IMR-90 (cell line): ENCODE measurements at regions not wholly inside any gene's neighbourhood (a gene's known extent, or its start where the extent isn't known, plus 50 kb on each side); places are given as distances from the start of the nearest gene placed in this dataset.

Source experiments
- ATAC-seq: fragments of 200-7000 bp; cut with Tn5 transposase; 2 replicates; pipeline ENCODE4 v1.9.1; 2020; ENCODE audit warnings: low read depth, mild to moderate bottlenecking, moderate library complexity
- BruUV-seq: library from RNA; stranded (reverse); fragments of 400-500 nt; replicated peaks from 2 replicates; lab custom pipeline; 2021; lab: Mats Ljungman, UMichigan
- CTCF ChIA-PET: fragments of 300-600 bp; formaldehyde crosslinking; extraction: SDS; loops from one replicate; lab custom pipeline; 2021; ENCODE audit warnings: antibody characterized with exemption; lab: Yijun Ruan, JAX
- POLR2A ChIA-PET: fragments of 300-600 bp; sonication (Branson Sonifier 250); formaldehyde crosslinking; loops from one replicate; lab custom pipeline; 2022; ENCODE audit warnings: antibody characterized with exemption; ENCODE audit not compliant: unreplicated experiment; lab: Charles Lee
- DNase-seq: peaks from one replicate; pipeline ENCODE4 v3.0.0; 2013
- H2AFZ ChIP-seq: replicated peaks from 2 replicates; pipeline ENCODE3; 2013; ENCODE audit warnings: low read length, mild to moderate bottlenecking; ENCODE audit not compliant: poor library complexity
- H2AK5ac ChIP-seq: 2 replicates; pipeline ENCODE4 v1.6.1; 2013; ENCODE audit warnings: low read depth, low read length, inconsistent platforms
- H2AK9ac ChIP-seq: replicated peaks from 2 replicates; pipeline ENCODE3; 2013; ENCODE audit warnings: mild to moderate bottlenecking, low read depth, low read length, moderate library complexity; ENCODE audit not compliant: poor library complexity
- H2BK120ac ChIP-seq: 2 replicates; pipeline ENCODE4 v1.6.1; 2013; ENCODE audit warnings: low read depth, low read length, inconsistent platforms
- H2BK15ac ChIP-seq: 3 replicates; pipeline ENCODE4 v1.6.1; 2013; ENCODE audit warnings: low read depth, low read length, inconsistent platforms
- H2BK20ac ChIP-seq: 2 replicates; pipeline ENCODE4 v1.6.1; 2013; ENCODE audit warnings: low read depth, mild to moderate bottlenecking, inconsistent platforms, low read length, moderate library complexity
- H2BK5ac ChIP-seq: 2 replicates; pipeline ENCODE4 v1.6.1; 2013; ENCODE audit warnings: mild to moderate bottlenecking, low read depth, low read length, inconsistent platforms; ENCODE audit not compliant: poor library complexity, severe bottlenecking
- H3K14ac ChIP-seq: replicated peaks from 2 replicates; pipeline ENCODE4 v1.6.1; 2013; ENCODE audit warnings: low read depth, low read length, inconsistent platforms
- H3K18ac ChIP-seq: 2 replicates; pipeline ENCODE4 v1.6.1; 2013; ENCODE audit warnings: low read depth, low read length, control low read depth
- H3K23ac ChIP-seq: 2 replicates; pipeline ENCODE4 v1.6.1; 2013; ENCODE audit warnings: low read depth, low read length, inconsistent platforms
- H3K27ac ChIP-seq: 2 replicates; pipeline ENCODE4 v1.5.1; 2013; ENCODE audit warnings: mild to moderate bottlenecking, control low read depth, low read length; ENCODE audit not compliant: insufficient read depth
- H3K27me3 ChIP-seq: 2 replicates; pipeline ENCODE4 v1.6.1; 2013; ENCODE audit warnings: low read length; ENCODE audit not compliant: control insufficient read depth, insufficient read depth
- H3K36me3 ChIP-seq: 2 replicates; pipeline ENCODE4 v1.6.1; 2013; ENCODE audit warnings: low read length, mixed read lengths; ENCODE audit not compliant: control insufficient read depth, insufficient read depth
- H3K4ac ChIP-seq: 2 replicates; pipeline ENCODE4 v1.6.1; 2013; ENCODE audit warnings: low read depth, low read length, inconsistent platforms
- H3K4me1 ChIP-seq: 2 replicates; pipeline ENCODE4 v1.6.1; 2013; ENCODE audit warnings: low read length, mixed read lengths; ENCODE audit not compliant: control insufficient read depth, insufficient read depth
- H3K4me2 ChIP-seq: 2 replicates; pipeline ENCODE4 v1.6.1; 2013; ENCODE audit warnings: low read depth, mild to moderate bottlenecking, control low read depth, low read length, moderate library complexity
- H3K4me3 ChIP-seq: 2 replicates; pipeline ENCODE4 v1.5.1; 2013; ENCODE audit warnings: low read depth, mild to moderate bottlenecking, control low read depth, low read length, moderate library complexity; ENCODE audit not compliant: insufficient read depth
- H3K56ac ChIP-seq: 2 replicates; pipeline ENCODE4 v1.6.1; 2013; ENCODE audit warnings: low read length, inconsistent platforms; ENCODE audit not compliant: insufficient read depth; ENCODE audit errors: extremely low read depth
- H3K79me1 ChIP-seq, 2 experiments: 2 replicates each; pipeline ENCODE4 v1.6.1; 2013; ENCODE audit warnings: low read length in 2 of 2, inconsistent platforms in 1 of 2, low read depth in 1 of 2
- H3K9ac ChIP-seq: 2 replicates; pipeline ENCODE4 v1.6.1; 2013; ENCODE audit warnings: low read depth, low read length, control low read depth
- H3K9me1 ChIP-seq: 2 replicates; pipeline ENCODE4 v1.6.1; 2013; ENCODE audit warnings: low read length, inconsistent platforms; ENCODE audit not compliant: insufficient read depth
- H3K9me3 ChIP-seq: 2 replicates; pipeline ENCODE4 v1.6.1; 2013; ENCODE audit warnings: low read length; ENCODE audit not compliant: control insufficient read depth, insufficient read depth
- H4K20me1 ChIP-seq: 2 replicates; pipeline ENCODE4 v1.6.1; 2013; ENCODE audit warnings: low read length, inconsistent platforms; ENCODE audit not compliant: insufficient read depth
- H4K5ac ChIP-seq: 2 replicates; pipeline ENCODE4 v1.6.1; 2013; ENCODE audit warnings: mild to moderate bottlenecking, low read depth, low read length, control low read depth
- H4K8ac ChIP-seq, 2 experiments: 2 replicates each; pipeline ENCODE4 v1.6.1; 2013; ENCODE audit warnings: low read depth in 2 of 2, low read length in 2 of 2, control low read depth in 1 of 2, inconsistent platforms in 1 of 2
- H4K91ac ChIP-seq: 2 replicates; pipeline ENCODE4 v1.6.1; 2013; ENCODE audit warnings: low read depth, low read length, inconsistent platforms; ENCODE audit not compliant: insufficient read depth
- BHLHE40 ChIP-seq: fragments of 150-350 bp; IDR thresholded peaks from 2 replicates; pipeline ENCODE4 v1.6.1; 2016; ENCODE audit warnings: mild to moderate bottlenecking, low read depth, low read length
- CHD1 ChIP-seq: IDR thresholded peaks from 2 replicates; pipeline ENCODE4 v1.6.1; 2012; ENCODE audit warnings: low read depth, low read length, improper control_type of control experiment
- ELK1 ChIP-seq: fragments of 150-350 bp; IDR thresholded peaks from 2 replicates; pipeline ENCODE4 v1.6.1; 2016; ENCODE audit warnings: low read depth, mild to moderate bottlenecking, low read length, moderate library complexity, borderline replicate concordance
- FOS ChIP-seq: fragments of 150-350 bp; IDR thresholded peaks from 2 replicates; pipeline ENCODE4 v1.6.1; 2016; ENCODE audit warnings: low read depth, low read length
- MAFK ChIP-seq: IDR thresholded peaks from 2 replicates; pipeline ENCODE4 v1.6.1; 2012; ENCODE audit warnings: low read depth, low read length, improper control_type of control experiment
- MAZ ChIP-seq: IDR thresholded peaks from 2 replicates; pipeline ENCODE4 v1.6.1; 2012; ENCODE audit warnings: low read depth, mild to moderate bottlenecking, low read length, improper control_type of control experiment, moderate library complexity, borderline replicate concordance
- NFE2L2 ChIP-seq: fragments of 150-350 bp; IDR thresholded peaks from 2 replicates; pipeline ENCODE4 v1.6.1; 2016; ENCODE audit warnings: low read depth, mild to moderate bottlenecking, low read length
- RAD21 ChIP-seq: IDR thresholded peaks from 2 replicates; pipeline ENCODE4 v1.6.1; 2012; ENCODE audit warnings: low read length, improper control_type of control experiment
- RCOR1 ChIP-seq: IDR thresholded peaks from 2 replicates; pipeline ENCODE4 v1.6.1; 2012; ENCODE audit warnings: mild to moderate bottlenecking, low read length, improper control_type of control experiment; ENCODE audit not compliant: insufficient replicate concordance
- RFX5 ChIP-seq: IDR thresholded peaks from 2 replicates; pipeline ENCODE4 v1.8.0; 2012; ENCODE audit warnings: low read depth, mild to moderate bottlenecking, low read length, moderate library complexity
- WGBS, 2 experiments: methylation state at CpG; one replicate each; pipeline versions ENCODE4 v1.1.5 to v1.1.7; 2013; ENCODE audit warnings: missing lambda C conversion rate in 2 of 2; ENCODE audit not compliant: insufficient read length in 1 of 2; ENCODE audit errors: extremely low coverage in 2 of 2; 5-methylcytosine and 5-hydroxymethylcytosine counted together
- dilution Hi-C: fragments of 300-500 bp; cut with HindIII; formaldehyde crosslinking; loops from one replicate; pipeline ENCODE4 v1.14.3; 2018; ENCODE audit warnings: low sequenced_read_pairs; ENCODE audit not compliant: unreplicated experiment
- in situ Hi-C: fragments of 300-500 bp; cut with MboI; formaldehyde crosslinking; loops from 3 replicates; pipeline ENCODE4 v1.14.3; 2019; ENCODE audit warnings: low sequenced_read_pairs, inconsistent platforms, mixed read lengths
- intact Hi-C: fragments of 100-400 bp; cut with micrococcal nuclease; formaldehyde crosslinking; loops from 2 replicates; pipeline ENCODE4 v1.10.0; 2022

- no peaks in the 10 kb centered on the region for H3K36me3 ChIP-seq
- ChIA-PET POLR2A (no interaction called here), CTCF (no interaction called here)
- H3K9ac ChIP-seq: no peak overlapping the region
- H3K27me3 ChIP-seq: no peaks in the 10 kb centered on the region
- WGBS, 2 experiments: 80% methylated on average over 1 of the region's 22 CpGs; no CpG with 5 or more reads in 1 of the 2 experiments
- H3K14ac ChIP-seq: no peak overlapping the region
- H2AFZ ChIP-seq: no peak overlapping the region
- no peak overlapping the region for H3K23ac ChIP-seq
- no peak overlapping the region for H3K56ac ChIP-seq
- H2BK20ac ChIP-seq: no peak overlapping the region
- H3K4me1 ChIP-seq: no peaks in the 10 kb centered on the region
- no peak overlapping the region for H3K27ac ChIP-seq
- no peak overlapping the region for H3K4me3 ChIP-seq
- no peak overlapping the region for H4K91ac ChIP-seq
- TF ChIP-seq ELK1 (no peak), RFX5 (no peak), NFE2L2 (no peak), MAZ (no peak), RCOR1 (no peak), RAD21 (no peak), MAFK (no peak), FOS (no peak), BHLHE40 (no peak), CHD1 (no peak)
- no peaks in the 10 kb centered on the region for H3K9me3 ChIP-seq
- in situ Hi-C loops (no loop called here), dilution Hi-C loops (no loop called here), intact Hi-C loops (no loop called here)
- H2BK5ac ChIP-seq: no peak overlapping the region
- BruUV-seq: no TSS peak
- no peaks in the 10 kb centered on the region for H3K9me1 ChIP-seq
- no peak for DNase-seq
- no peak for ATAC-seq
- no peak overlapping the region for H3K4me2 ChIP-seq
- H4K8ac ChIP-seq: no peak overlapping the region
- no peak overlapping the region for H3K18ac ChIP-seq
- no peaks in the 10 kb centered on the region for H3K79me1 ChIP-seq
- no peak overlapping the region for H2AK9ac ChIP-seq
- H2AK5ac ChIP-seq: no peak overlapping the region
- H2BK15ac ChIP-seq: no peak overlapping the region
- H4K20me1 ChIP-seq: no peaks in the 10 kb centered on the region
- H4K5ac ChIP-seq: no peak overlapping the region
- no peak overlapping the region for H2BK120ac ChIP-seq
- no peak overlapping the region for H3K4ac ChIP-seq
These were observed 186.7 kb upstream of the VASH1 start for GRCh38 chr14:76574416-76575095.
